DOHH2 (cell line): ENCODE measurements at regions not wholly inside any gene's neighbourhood (a gene's known extent, or its start where the extent isn't known, plus 50 kb on each side); places are given as distances from the start of the nearest gene placed in this dataset.
A peak's percentile ranks its signal among the peaks of the same experiment; 100 is the strongest.

Source experiments
- H3F3A ChIP-seq: fragments of 200-600 bp; sonication (generic), shearing (Covaris generic); 2 replicates; pipeline ENCODE4 v1.6.0; 2016; ENCODE audit warnings: antibody characterized with exemption, mild to moderate bottlenecking; ENCODE audit not compliant: control insufficient read depth, insufficient read depth
- H3K27ac ChIP-seq: fragments of 200-600 bp; sonication (generic); 2 replicates; pipeline ENCODE4 v1.5.1; 2014; ENCODE audit warnings: low read depth, mild to moderate bottlenecking, low read length, moderate library complexity
- H3K27me3 ChIP-seq: fragments of 200-600 bp; sonication (generic); 2 replicates; pipeline ENCODE4 v1.6.1; 2014; ENCODE audit warnings: mild to moderate bottlenecking, low read length, mixed read lengths; ENCODE audit not compliant: control insufficient read depth
- H3K36me3 ChIP-seq: fragments of 200-600 bp; sonication (generic); 2 replicates; pipeline ENCODE4 v1.6.1; 2014; ENCODE audit warnings: mild to moderate bottlenecking, low read length, moderate library complexity, mixed read lengths; ENCODE audit not compliant: control insufficient read depth
- H3K4me1 ChIP-seq: fragments of 200-600 bp; sonication (generic); 2 replicates; pipeline ENCODE4 v1.6.1; 2014; ENCODE audit warnings: mild to moderate bottlenecking, low read length, mixed read lengths; ENCODE audit not compliant: control insufficient read depth
- H3K4me2 ChIP-seq: fragments of 200-600 bp; sonication (generic); 2 replicates; pipeline ENCODE4 v1.6.0; 2014; ENCODE audit warnings: mild to moderate bottlenecking, low read length, moderate library complexity
- H3K4me3 ChIP-seq: fragments of 200-600 bp; sonication (generic); 2 replicates; pipeline ENCODE4 v1.5.1; 2014; ENCODE audit warnings: mild to moderate bottlenecking, low read length, mixed read lengths
- H3K79me2 ChIP-seq: fragments of 200-600 bp; sonication (generic); 2 replicates; pipeline ENCODE4 v1.6.1; 2014; ENCODE audit warnings: mild to moderate bottlenecking, low read length, mixed read lengths; ENCODE audit not compliant: control insufficient read depth
- H3K9me2 ChIP-seq: fragments of 200-600 bp; sonication (generic); replicated peaks from 2 replicates; pipeline ENCODE4 v1.6.1; 2014; ENCODE audit warnings: mild to moderate bottlenecking, low read length, mixed read lengths; ENCODE audit not compliant: control insufficient read depth
- H3K9me3 ChIP-seq: fragments of 200-600 bp; sonication (generic); 2 replicates; pipeline ENCODE4 v1.6.1; 2014; ENCODE audit warnings: antibody characterized with exemption, low read length, mixed read lengths; ENCODE audit not compliant: control insufficient read depth, insufficient read depth
- H4K20me1 ChIP-seq: fragments of 200-600 bp; sonication (generic); 2 replicates; pipeline ENCODE4 v1.6.0; 2014; ENCODE audit warnings: low read depth, mild to moderate bottlenecking, antibody characterized with exemption, low read length, moderate library complexity; ENCODE audit not compliant: control insufficient read depth, insufficient read depth
- CTCF ChIP-seq: fragments of 200-600 bp; sonication (generic); IDR thresholded peaks from one replicate; pipeline ENCODE4 v1.5.1; 2014; ENCODE audit warnings: antibody characterized with exemption, mild to moderate bottlenecking, low read depth, low read length; ENCODE audit not compliant: poor library complexity, severe bottlenecking
- EZH2phosphoT487 ChIP-seq: fragments of 200-600 bp; sonication (generic); IDR thresholded peaks from 2 replicates; pipeline ENCODE4 v1.6.1; 2017; ENCODE audit warnings: borderline replicate concordance, mild to moderate bottlenecking, antibody characterized with exemption, low read length, moderate library complexity, mixed read lengths

DNA sequence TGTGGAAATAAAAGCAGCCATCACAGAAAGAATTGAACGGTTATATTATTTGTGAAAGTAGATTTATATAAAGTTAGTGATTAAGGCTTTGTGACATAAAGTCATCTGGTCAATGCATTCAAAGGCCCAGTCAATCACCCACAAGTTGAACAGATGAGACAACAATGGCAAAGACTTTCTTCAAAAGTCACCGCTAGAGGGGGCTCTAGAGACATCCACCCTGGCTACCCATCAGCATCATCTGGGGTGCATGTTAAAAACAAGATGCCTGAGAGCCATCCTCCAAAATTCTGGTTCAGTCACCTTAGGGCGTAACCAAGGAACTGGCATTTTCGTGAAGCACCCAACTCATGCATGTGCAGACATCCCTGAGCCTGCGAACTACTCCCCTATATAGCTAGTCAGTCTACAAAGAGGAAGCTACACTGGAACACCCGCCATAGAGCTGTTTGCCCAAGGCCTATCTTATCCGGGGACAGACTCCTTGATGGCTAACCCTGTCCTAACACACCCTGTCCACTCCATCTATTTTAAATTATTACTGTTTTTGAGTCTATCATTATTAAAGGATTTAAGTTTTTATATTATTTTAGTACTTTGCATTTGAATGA lies 970.5 kb downstream of the UQCRFS1 start:
- H3K4me3 ChIP-seq, result no peak overlapping the region
- no peaks in the 10 kb centered on the region for H3K4me1 ChIP-seq
- no peaks in the 10 kb centered on the region for H3K27me3 ChIP-seq
- peak; percentile 76 for TF ChIP-seq CTCF
- TF ChIP-seq EZH2phosphoT487, result no peak
- H3K4me2 ChIP-seq, result no peak overlapping the region
- no peaks in the 10 kb centered on the region for H3K9me3 ChIP-seq
- no peaks in the 10 kb centered on the region for H3K79me2 ChIP-seq
- H3F3A ChIP-seq, result no peaks in the 10 kb centered on the region
- no peaks in the 10 kb centered on the region for H4K20me1 ChIP-seq
- no peaks in the 10 kb centered on the region for H3K9me2 ChIP-seq
- no peaks in the 10 kb centered on the region for H3K36me3 ChIP-seq
- no peak overlapping the region for H3K27ac ChIP-seq

DNA sequence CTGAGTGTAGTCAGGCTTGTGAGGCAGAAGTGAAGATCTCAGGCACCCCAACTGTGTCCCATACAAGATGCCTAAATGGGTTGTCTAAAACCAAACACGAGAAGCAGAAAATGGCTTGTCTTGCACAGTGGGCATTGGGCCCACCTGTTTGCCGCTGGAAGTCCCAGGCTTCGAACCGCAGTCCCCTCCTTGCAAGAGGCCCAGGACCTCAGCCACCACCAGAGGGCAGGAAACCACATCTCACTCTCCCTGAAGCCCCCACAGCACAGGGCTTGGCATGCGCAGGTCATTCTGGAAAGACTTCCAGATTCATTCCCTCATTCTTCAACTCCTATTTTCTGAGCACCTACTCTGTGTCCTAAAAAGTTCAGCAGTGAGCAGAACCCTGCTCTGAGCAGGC lies 973.7 kb downstream of the UQCRFS1 start:
- Histone ChIP-seq H3K36me3 (no peaks in the 10 kb centered on the region), H3K4me2 (no peak overlapping the region), H3K27ac (no peak overlapping the region), H3K9me2 (no peaks in the 10 kb centered on the region), H4K20me1 (no peaks in the 10 kb centered on the region), H3F3A (no peaks in the 10 kb centered on the region), H3K4me1 (no peaks in the 10 kb centered on the region), H3K79me2 (no peaks in the 10 kb centered on the region), H3K9me3 (peaks cover 6% of the 10 kb centered on the region; the same call in 1 of the 2 replicates), H3K4me3 (no peak overlapping the region), H3K27me3 (no peaks in the 10 kb centered on the region)
- no peak for TF ChIP-seq CTCF
- no peak for TF ChIP-seq EZH2phosphoT487

DNA sequence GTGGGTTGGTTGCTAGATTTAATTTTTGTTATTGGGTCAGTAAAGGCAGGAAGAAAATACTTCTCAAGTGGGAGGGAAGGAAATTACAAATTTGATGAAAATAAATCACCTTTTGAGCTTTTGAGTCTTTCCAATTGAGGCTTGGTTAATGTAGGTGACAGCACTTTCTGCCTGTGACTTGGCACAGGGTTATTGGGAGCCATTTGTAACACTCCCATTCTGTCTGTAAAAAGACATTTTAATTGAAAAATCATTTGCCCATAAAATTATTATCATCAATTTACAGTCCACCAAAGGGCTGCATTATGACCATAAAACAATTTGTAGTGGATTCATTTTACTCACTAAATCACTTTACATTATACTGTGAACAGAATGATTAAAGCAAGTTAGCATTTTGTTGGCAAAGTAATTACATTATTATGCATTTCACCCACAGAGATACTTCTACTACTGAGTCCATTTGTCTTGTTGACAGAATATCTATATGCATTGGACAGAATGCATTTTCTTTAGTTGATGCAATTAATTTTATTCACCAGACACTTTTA lies 974.6 kb downstream of the UQCRFS1 start:
- Histone ChIP-seq H3K4me2 (no peak overlapping the region), H3K4me3 (no peak overlapping the region), H3F3A (no peaks in the 10 kb centered on the region), H3K27me3 (no peaks in the 10 kb centered on the region), H3K79me2 (no peaks in the 10 kb centered on the region), H3K9me3 (peaks cover 6% of the 10 kb centered on the region; the same call in 1 of the 2 replicates), H4K20me1 (no peaks in the 10 kb centered on the region), H3K4me1 (no peaks in the 10 kb centered on the region), H3K36me3 (no peaks in the 10 kb centered on the region), H3K9me2 (no peaks in the 10 kb centered on the region), H3K27ac (no peak overlapping the region)
- TF ChIP-seq EZH2phosphoT487 (no peak), CTCF (no peak)
